Stimulated activated CD8-positive, alpha-beta memory T cell treated with anti-CD3 and anti-CD28 coated beads, Interleukin-15, amount 100 ng/mL, for 24 hours (primary cell): ENCODE measurements at regions not wholly inside any gene's neighbourhood (a gene's known extent, or its start where the extent isn't known, plus 50 kb on each side); places are given as distances from the start of the nearest gene placed in this dataset.

Source experiments
- DNase-seq: peaks from one replicate; pipeline ENCODE4 v3.0.0-alpha.2; 2020; ENCODE audit warnings: low read depth

- DNase-seq: no peak
Measured at GRCh38 chr10:78366663-78367411, 333.2 kb downstream of the RPS24 start.

GRCh38 chr10:78367751-78368150 is 334.1 kb downstream of the RPS24 start:
- no peak for DNase-seq

- no peak for DNase-seq
Measured at GRCh38 chr10:78371136-78371535, 337.5 kb downstream of the RPS24 start.

- no peak for DNase-seq
Measured at GRCh38 chr10:78372806-78373205, 339.1 kb downstream of the RPS24 start.

GRCh38 chr10:78374331-78375028 is 340.8 kb downstream of the RPS24 start:
- no peak for DNase-seq

DNA sequence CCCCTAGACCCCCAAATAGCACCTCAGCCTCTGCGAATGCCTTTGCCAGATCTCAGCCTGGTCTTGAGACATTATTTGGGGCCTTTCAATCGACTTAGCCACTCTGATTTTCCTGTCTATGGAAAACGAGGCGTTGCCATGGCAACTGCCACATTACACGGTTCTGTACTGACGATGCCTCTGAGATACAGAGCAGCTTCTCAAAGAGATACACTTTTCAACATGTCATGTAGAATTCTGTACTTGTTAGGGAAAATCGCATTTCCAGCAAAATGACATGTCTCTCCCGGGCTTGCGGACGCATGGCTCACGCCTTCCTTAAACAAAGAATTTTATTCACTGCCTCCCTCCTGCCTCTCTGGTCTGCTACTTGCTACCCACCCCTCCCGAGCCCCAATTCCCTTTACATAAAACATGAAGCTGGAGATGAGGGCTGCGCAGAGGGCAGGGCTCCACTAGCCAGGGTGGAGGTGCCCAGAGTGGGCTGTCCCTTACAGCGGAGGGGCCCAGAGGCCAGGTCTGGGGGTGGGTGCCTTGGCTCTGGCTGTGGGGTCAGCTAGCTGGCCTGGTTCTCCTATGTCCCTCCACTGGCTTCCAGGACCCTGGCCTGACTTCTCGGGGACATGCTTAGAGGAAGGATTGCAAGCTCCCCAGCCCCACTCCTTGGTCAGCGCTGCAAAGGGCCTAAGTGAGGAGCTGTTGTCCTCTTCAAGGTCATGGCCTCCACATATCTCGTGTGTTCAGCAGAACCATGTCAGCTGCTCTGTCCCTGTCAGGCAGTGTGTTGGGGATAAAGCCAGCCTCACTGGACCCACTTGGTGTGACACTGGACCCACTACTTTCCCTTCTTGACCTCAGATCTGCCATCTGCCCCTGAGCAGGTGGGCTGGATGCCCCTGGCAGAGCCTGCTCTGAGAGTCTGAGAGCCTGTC is 342.5 kb downstream of the RPS24 start:
- no peak for DNase-seq

GRCh38 chr10:78377356-78377755 is 343.7 kb downstream of the RPS24 start:
- no peak for DNase-seq

- DNase-seq: no peak
Measured at GRCh38 chr10:78378192-78378591, 344.5 kb downstream of the RPS24 start.

GRCh38 chr10:78381107-78381506 is 347.4 kb downstream of the RPS24 start:
- DNase-seq: no peak

- DNase-seq: no peak
Measured at GRCh38 chr10:78382047-78382446, 348.4 kb downstream of the RPS24 start.

GRCh38 chr10:78382772-78383171 is 349.1 kb downstream of the RPS24 start:
- no peak for DNase-seq

DNA sequence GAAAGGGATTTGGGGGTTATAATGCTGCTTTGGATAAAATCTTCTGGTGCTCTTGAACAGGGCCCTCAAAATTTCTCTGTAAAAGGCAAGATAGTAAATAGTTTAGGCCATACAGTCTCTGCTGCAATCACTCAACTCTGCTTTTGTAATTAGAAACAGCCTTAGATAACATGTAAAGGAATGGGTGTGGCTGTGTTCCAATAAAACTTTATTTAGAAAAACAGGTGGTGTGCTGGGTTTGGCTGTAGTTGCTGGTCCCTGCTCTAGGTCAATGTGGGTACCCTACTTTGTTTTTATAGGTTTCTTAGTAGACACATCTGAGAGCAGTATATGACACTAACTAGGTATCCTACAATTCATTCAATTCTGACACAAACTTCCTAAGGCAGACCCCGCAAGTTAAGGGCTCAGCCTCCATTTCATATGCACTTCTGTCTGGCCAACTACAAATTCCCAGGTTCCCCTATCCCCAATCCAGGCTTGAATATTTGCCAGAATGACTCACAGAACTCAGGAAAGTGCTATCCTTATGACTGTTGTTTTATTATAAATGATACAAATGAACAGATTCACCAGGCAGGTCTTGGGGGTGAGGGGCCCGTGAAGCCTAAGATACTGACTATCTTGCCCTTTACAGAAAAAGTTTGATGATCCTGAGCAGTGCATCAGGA is 349.9 kb downstream of the RPS24 start:
- no peak for DNase-seq

- DNase-seq: no peak
Measured at GRCh38 chr10:78384049-78384431, 350.4 kb downstream of the RPS24 start.

GRCh38 chr10:78385599-78385998 is 351.9 kb downstream of the RPS24 start:
- DNase-seq: no peak

- no peak for DNase-seq
Measured at GRCh38 chr10:78386509-78386908, 352.8 kb downstream of the RPS24 start.

- DNase-seq: no peak
Measured at GRCh38 chr10:78388331-78389050, 354.8 kb downstream of the RPS24 start.

GRCh38 chr10:78389419-78389818 is 355.8 kb downstream of the RPS24 start:
- DNase-seq: no peak

- DNase-seq: no peak
Measured at GRCh38 chr10:78390051-78390450, 356.4 kb downstream of the RPS24 start.

GRCh38 chr10:78390817-78391216 is 357.2 kb downstream of the RPS24 start:
- DNase-seq: no peak

DNA sequence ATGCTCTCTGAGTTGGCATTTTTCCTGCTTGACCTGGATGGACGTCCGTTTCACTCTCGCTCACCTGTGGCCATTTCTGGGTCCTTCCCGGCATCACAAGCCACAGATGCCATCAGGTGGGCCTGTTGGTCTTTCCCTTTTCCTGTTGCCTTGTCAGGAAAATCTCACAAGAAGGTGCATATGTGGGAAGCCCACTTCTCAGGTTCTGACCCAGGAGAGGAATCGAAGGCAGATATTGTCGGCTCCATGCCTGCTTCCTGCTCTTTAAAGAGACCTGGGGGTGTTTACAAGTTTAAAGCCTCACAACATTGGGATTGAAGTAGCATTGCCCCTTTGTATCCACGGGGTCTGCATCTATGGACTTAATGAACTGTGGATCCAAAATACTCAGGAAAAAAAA is 357.9 kb downstream of the RPS24 start:
- no peak for DNase-seq

DNA sequence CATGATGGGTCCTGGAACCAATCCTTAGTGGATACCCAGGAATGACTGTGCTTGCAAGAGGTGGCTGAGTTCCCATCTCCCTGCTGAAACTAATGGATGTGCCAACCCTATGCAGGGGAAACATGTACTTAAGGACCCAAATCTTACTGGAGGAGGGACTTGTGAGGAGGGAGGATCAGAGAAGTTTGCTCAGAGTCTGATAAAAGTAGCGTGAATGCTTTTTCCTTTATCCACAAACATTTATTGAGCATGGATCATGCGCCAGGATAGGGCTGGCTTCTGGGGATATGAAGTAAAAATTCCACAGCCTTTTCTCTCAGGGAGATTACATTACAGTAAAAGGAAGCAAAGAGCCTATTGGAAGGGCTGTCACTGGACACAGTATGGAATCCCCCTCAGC is 358.5 kb downstream of the RPS24 start:
- DNase-seq: no peak
